Subcutaneous abdominal adipose tissue (tissue), 5 donors: ENCODE measurements at regions not wholly inside any gene's neighbourhood (a gene's known extent, or its start where the extent isn't known, plus 50 kb on each side); places are given as distances from the start of the nearest gene placed in this dataset.

ENCODE experiments used
- H3K27ac ChIP-seq: one replicate; pipeline ENCODE4 v1.7.0; 2013; ENCODE audit warnings: low read depth, mild to moderate bottlenecking, inconsistent platforms, low read length, moderate library complexity
- H3K27me3 ChIP-seq, 5 donors: one replicate each; pipeline ENCODE4 v1.7.0; 2013; ENCODE audit warnings: low read length in 5 of 5, inconsistent platforms in 1 of 5; ENCODE audit not compliant: control insufficient read depth in 5 of 5, insufficient read depth in 4 of 5
- H3K36me3 ChIP-seq, 5 donors: one replicate each; pipeline ENCODE4 v1.7.0; 2013; ENCODE audit warnings: low read length in 5 of 5; ENCODE audit not compliant: control insufficient read depth in 5 of 5, insufficient read depth in 5 of 5
- H3K4me1 ChIP-seq, 5 donors: one replicate each; pipeline ENCODE4 v1.7.0; 2013; ENCODE audit warnings: low read length in 5 of 5, mild to moderate bottlenecking in 3 of 5, moderate library complexity in 1 of 5; ENCODE audit not compliant: control insufficient read depth in 5 of 5, insufficient read depth in 5 of 5
- H3K4me3 ChIP-seq, 5 donors: one replicate each; pipeline ENCODE4 v1.7.0; 2013; ENCODE audit warnings: low read length in 5 of 5, low read depth in 1 of 5
- H3K9ac ChIP-seq, 5 donors: one replicate each; pipeline ENCODE4 v1.7.0; 2013; ENCODE audit warnings: low read length in 5 of 5, mild to moderate bottlenecking in 4 of 5, moderate library complexity in 3 of 5
- H3K9me3 ChIP-seq, 5 donors: one replicate each; pipeline ENCODE4 v1.7.0; 2013; ENCODE audit warnings: low read length in 5 of 5; ENCODE audit not compliant: control insufficient read depth in 5 of 5
- donor health status: healthy.
- donor health status: healthy.
- donor health status: healthy.
- donor health status: healthy.
- donor health status: healthy.

GRCh38 chr4:185933078-185933581, 121.1 kb upstream of the SORBS2 start:
- Histone ChIP-seq H3K4me1 (peaks cover 0 to 10% (median 6%) of the 10 kb centered on the region in 5 donors), H3K9ac (no peak overlapping the region), H3K4me3 (peak overlapping the region in 1 of 5 donors; percentile 12), H3K27ac (no peak overlapping the region), H3K27me3 (peaks cover 0 to 2% (median 0%) of the 10 kb centered on the region in 5 donors), H3K36me3 (no peaks in the 10 kb centered on the region), H3K9me3 (no peaks in the 10 kb centered on the region)

- Histone ChIP-seq H3K36me3 (no peaks in the 10 kb centered on the region), H3K9ac (no peak overlapping the region), H3K4me1 (peaks cover 0 to 10% (median 6%) of the 10 kb centered on the region in 5 donors)
Observed at GRCh38 chr4:185936650-185937376, 124.8 kb upstream of the SORBS2 start.

GRCh38 chr4:185938654-185939053, 126.7 kb upstream of the SORBS2 start:
- Histone ChIP-seq H3K36me3 (no peaks in the 10 kb centered on the region), H3K4me3 (no peak overlapping the region), H3K27ac (no peak overlapping the region), H3K9me3 (no peaks in the 10 kb centered on the region), H3K4me1 (no peaks in the 10 kb centered on the region), H3K9ac (no peak overlapping the region), H3K27me3 (no peaks in the 10 kb centered on the region)

More at GRCh38 chr4:185936650-185937376, 124.8 kb upstream of the SORBS2 start:
- no peaks in the 10 kb centered on the region for H3K9me3 ChIP-seq
- H3K4me3 ChIP-seq = no peak overlapping the region
- H3K27ac ChIP-seq = no peak overlapping the region
- no peaks in the 10 kb centered on the region for H3K27me3 ChIP-seq

GRCh38 chr4:185941461-185941860, 127.5 kb upstream of the TLR3 start:
- Histone ChIP-seq H3K36me3 (no peaks in the 10 kb centered on the region), H3K9ac (no peak overlapping the region), H3K4me3 (no peak overlapping the region), H3K4me1 (peaks cover 0 to 9% (median 0%) of the 10 kb centered on the region in 5 donors), H3K27ac (no peak overlapping the region), H3K9me3 (no peaks in the 10 kb centered on the region), H3K27me3 (no peaks in the 10 kb centered on the region)

GRCh38 chr4:185945252-185945651, 123.7 kb upstream of the TLR3 start:
- Histone ChIP-seq H3K4me1 (peaks cover 0 to 9% (median 0%) of the 10 kb centered on the region in 5 donors), H3K9me3 (no peaks in the 10 kb centered on the region), H3K9ac (no peak overlapping the region), H3K27ac (no peak overlapping the region), H3K4me3 (no peak overlapping the region), H3K36me3 (no peaks in the 10 kb centered on the region), H3K27me3 (no peaks in the 10 kb centered on the region)

GRCh38 chr4:185945906-185946305, 123.0 kb upstream of the TLR3 start:
- H3K9me3 ChIP-seq = no peaks in the 10 kb centered on the region
- peaks cover 0 to 9% (median 0%) of the 10 kb centered on the region in 5 donors for H3K4me1 ChIP-seq
- H3K27ac ChIP-seq = no peak overlapping the region

GRCh38 chr4:185950891-185951290, 118.1 kb upstream of the TLR3 start:
- no peaks in the 10 kb centered on the region for H3K36me3 ChIP-seq
- H3K4me1 ChIP-seq = no peaks in the 10 kb centered on the region
- H3K9ac ChIP-seq = no peak overlapping the region

More at GRCh38 chr4:185945906-185946305, 123.0 kb upstream of the TLR3 start:
- H3K36me3 ChIP-seq = no peaks in the 10 kb centered on the region
- H3K27me3 ChIP-seq = no peaks in the 10 kb centered on the region
- no peak overlapping the region for H3K9ac ChIP-seq
- no peak overlapping the region for H3K4me3 ChIP-seq

GRCh38 chr4:185955151-185955770, 113.7 kb upstream of the TLR3 start:
- Histone ChIP-seq H3K9me3 (no peaks in the 10 kb centered on the region), H3K9ac (no peak overlapping the region), H3K27ac (no peak overlapping the region), H3K4me3 (no peak overlapping the region), H3K27me3 (peaks cover 0 to 5% (median 0%) of the 10 kb centered on the region in 5 donors), H3K4me1 (no peaks in the 10 kb centered on the region), H3K36me3 (no peaks in the 10 kb centered on the region)

More at GRCh38 chr4:185950891-185951290, 118.1 kb upstream of the TLR3 start:
- Histone ChIP-seq H3K27ac (no peak overlapping the region), H3K9me3 (no peaks in the 10 kb centered on the region), H3K4me3 (no peak overlapping the region), H3K27me3 (peaks cover 0 to under 1% (median 0%) of the 10 kb centered on the region in 5 donors)

- Histone ChIP-seq H3K36me3 (no peaks in the 10 kb centered on the region), H3K27ac (no peak overlapping the region), H3K9me3 (no peaks in the 10 kb centered on the region), H3K9ac (no peak overlapping the region), H3K4me1 (no peaks in the 10 kb centered on the region), H3K27me3 (peaks cover 0 to 5% (median 0%) of the 10 kb centered on the region in 5 donors), H3K4me3 (no peak overlapping the region)
Observed at GRCh38 chr4:185955826-185956543, 113.0 kb upstream of the TLR3 start.
